GM12878 (cell line): ENCODE measurements at regions not wholly inside any gene's neighbourhood (a gene's known extent, or its start where the extent isn't known, plus 50 kb on each side); places are given as distances from the start of the nearest gene placed in this dataset.

Source experiments
- ATAC-seq: fragments of 200-7000 bp; cut with Tn5 transposase; 3 replicates; pipeline ENCODE4 v1.9.1; 2020; ENCODE audit warnings: mild to moderate bottlenecking, moderate library complexity
- BruUV-seq: library from RNA; stranded (reverse); fragments of 400-500 nt; replicated peaks from 2 replicates; lab custom pipeline; 2021; lab: Mats Ljungman, UMichigan
- CTCF ChIA-PET: fragments of 300-600 bp; sonication (Branson Sonifier 250); formaldehyde crosslinking; extraction: SDS; loops from one replicate; lab custom pipeline; 2021; ENCODE audit warnings: inconsistent platforms; lab: Yijun Ruan, JAX
- POLR2A ChIA-PET: fragments of 350-600 bp; formaldehyde crosslinking; extraction: SDS; loops from one replicate; lab custom pipeline; 2021; ENCODE audit warnings: inconsistent platforms; lab: Charles Lee
- RAD21 ChIA-PET: fragments of 300-600 bp; sonication (Branson Sonifier 250); formaldehyde crosslinking; loops from one replicate; lab custom pipeline; 2023; ENCODE audit warnings: antibody characterized with exemption; ENCODE audit not compliant: unreplicated experiment; lab: Charles Lee
- SMC1A ChIA-PET: fragments of 300-600 bp; sonication (Branson Sonifier 250); formaldehyde crosslinking; loops from one replicate; lab custom pipeline; 2023; ENCODE audit not compliant: unreplicated experiment, uncharacterized antibody; lab: Charles Lee
- DNase-seq: peaks from one replicate; pipeline ENCODE4 v3.0.0-alpha.2; 2011; ENCODE audit warnings: low read depth, low spot score
- FAIRE-seq: peaks from 3 replicates; lab custom pipeline; 2011; peaks lifted over from hg19 to GRCh38; lab: Jason Lieb, UNC
- H2AFZ ChIP-seq: 2 replicates; pipeline ENCODE4 v1.6.0; 2011; ENCODE audit warnings: low read depth, low read length, control low read depth; ENCODE audit not compliant: control insufficient read depth
- H3K27ac ChIP-seq: 2 replicates; pipeline ENCODE4 v1.5.1; 2011; ENCODE audit warnings: control low read depth; ENCODE audit not compliant: control insufficient read depth, insufficient read depth
- H3K27me3 ChIP-seq, 2 experiments: replicated peaks in 1 of 2; 2 replicates each; pipeline versions ENCODE4 v1.6.0 to v1.6.1; 2011; ENCODE audit warnings: low read length in 1 of 2; ENCODE audit not compliant: control insufficient read depth in 2 of 2, insufficient read depth in 2 of 2
- H3K36me3 ChIP-seq, 2 experiments: 2 replicates each; pipeline ENCODE4 v1.5.1; 2011; ENCODE audit warnings: low read length in 1 of 2; ENCODE audit not compliant: control insufficient read depth in 2 of 2, insufficient read depth in 2 of 2
- H3K4me1 ChIP-seq: 2 replicates; pipeline ENCODE4 v1.6.1; 2011; ENCODE audit warnings: mild to moderate bottlenecking, low read length, moderate library complexity, mixed read lengths; ENCODE audit not compliant: control insufficient read depth, insufficient read depth
- H3K4me2 ChIP-seq: 2 replicates; pipeline ENCODE4 v1.6.0; 2011; ENCODE audit warnings: control low read depth; ENCODE audit not compliant: control insufficient read depth, insufficient read depth
- H3K4me3 ChIP-seq: fragments of 200-600 bp; sonication (generic); 2 replicates; pipeline ENCODE4 v1.5.1; 2016
- H3K79me2 ChIP-seq: 2 replicates; pipeline ENCODE4 v1.6.0; 2011; ENCODE audit warnings: low read length; ENCODE audit not compliant: control insufficient read depth, insufficient read depth
- H3K9ac ChIP-seq: 2 replicates; pipeline ENCODE4 v1.8.0; 2011; ENCODE audit warnings: low read length, control low read depth, mixed read lengths; ENCODE audit not compliant: control insufficient read depth, insufficient read depth
- H3K9me3 ChIP-seq: replicated peaks from 3 replicates; pipeline ENCODE4 v1.5.1; 2011; ENCODE audit warnings: mild to moderate bottlenecking, low read length; ENCODE audit not compliant: control insufficient read depth, insufficient read depth
- H4K20me1 ChIP-seq: 2 replicates; pipeline ENCODE4 v1.6.0; 2011; ENCODE audit not compliant: control insufficient read depth, insufficient read depth
- BHLHE40 ChIP-seq, 2 experiments: fragments of 450-650 bp in 1 of 2; IDR thresholded peaks; 2 replicates each; pipeline ENCODE4 v1.6.1; 2011 to 2017; ENCODE audit warnings: low read depth in 2 of 2, borderline replicate concordance in 1 of 2, improper control_type of control experiment in 1 of 2, low read length in 1 of 2, mild to moderate bottlenecking in 1 of 2
- GATAD2B ChIP-seq: fragments of 450-650 bp; conservative IDR thresholded peaks from 2 replicates; pipeline ENCODE4 v1.6.1; 2017; ENCODE audit warnings: low read depth, mild to moderate bottlenecking, moderate library complexity
- KDM1A ChIP-seq: fragments of 200-600 bp; sonication (generic); IDR thresholded peaks from 2 replicates; pipeline ENCODE4 v1.6.1; 2016; ENCODE audit warnings: borderline replicate concordance
- NBN ChIP-seq: fragments of 450-650 bp; IDR thresholded peaks from 2 replicates; pipeline ENCODE4 v1.6.1; 2016
- PAX8 ChIP-seq: fragments of 450-650 bp; IDR thresholded peaks from 2 replicates; pipeline ENCODE4 v1.6.1; 2017; ENCODE audit warnings: mild to moderate bottlenecking, moderate library complexity
- POLR2AphosphoS2 ChIP-seq: IDR thresholded peaks from 2 replicates; pipeline ENCODE4 v1.6.1; 2011; ENCODE audit warnings: low read depth, mild to moderate bottlenecking, low read length, improper control_type of control experiment, moderate library complexity
- RELA ChIP-seq: fragments of 450-650 bp; IDR thresholded peaks from 2 replicates; pipeline ENCODE4 v1.8.0; 2014; ENCODE audit warnings: borderline replicate concordance; ENCODE audit not compliant: partially characterized antibody
- SREBF1 ChIP-seq: IDR thresholded peaks from 2 replicates; pipeline ENCODE4 v1.6.1; 2012; ENCODE audit warnings: mild to moderate bottlenecking, low read length
- WGBS: methylation state at CpG from one replicate; pipeline ENCODE4 v1.1.6; 2016; ENCODE audit warnings: low lambda C conversion rate; ENCODE audit not compliant: insufficient replicate concordance, insufficient coverage; ENCODE audit errors: missing lambda C conversion rate; 5-methylcytosine and 5-hydroxymethylcytosine counted together
- in situ Hi-C: fragments of 300-500 bp; cut with MboI; formaldehyde crosslinking; loops from 9 replicates; pipeline ENCODE4 v1.14.3; 2018; ENCODE audit warnings: mixed read lengths
- intact Hi-C: fragments of 100-400 bp; cut with micrococcal nuclease; formaldehyde crosslinking; loops from one replicate; pipeline ENCODE4 v1.14.2; 2022; ENCODE audit not compliant: unreplicated experiment
- TF ChIP-seq, protein P1 (sequence below): fragments of 450-650 bp; IDR thresholded peaks from 2 replicates; pipeline ENCODE4 v1.6.1; 2014; ENCODE audit warnings: mild to moderate bottlenecking

DNA sequence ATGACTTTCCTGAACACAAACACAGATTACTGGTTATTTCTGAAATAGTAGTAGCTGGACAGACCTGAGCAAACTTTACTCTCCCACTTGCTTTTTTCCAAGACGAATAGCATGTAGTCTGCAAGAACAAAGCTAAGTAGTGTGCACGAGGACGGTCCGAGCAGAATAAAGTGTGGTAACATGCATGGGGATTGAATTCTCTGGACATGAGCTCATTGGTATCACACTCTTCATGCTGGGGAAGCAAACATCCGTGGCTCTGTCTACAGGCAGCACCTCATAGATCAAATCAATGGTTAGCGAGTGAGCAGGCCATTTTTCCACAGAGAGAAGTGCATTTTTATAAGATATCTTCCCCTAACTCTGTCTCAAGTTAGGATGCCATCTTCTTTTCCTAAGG lies 164.8 kb upstream of the STK17B start:
- H3K4me3 ChIP-seq, result no peak overlapping the region
- peaks cover 7% of the 10 kb centered on the region; the same call in 1 of the 2 replicates for H3K4me1 ChIP-seq
- no peak for FAIRE-seq
- H3K9ac ChIP-seq, result no peak overlapping the region
- BruUV-seq, result no TSS peak
- no peak for TF ChIP-seq POLR2AphosphoS2
- no peak for TF ChIP-seq GATAD2B
- TF ChIP-seq BHLHE40 (IDR thresholded peaks at IDR 0.05; ENCODE audit: borderline replicate concordance in 1 of 2, low read depth in 2 of 2, low read length in 1 of 2), result no peak
- no peak for TF ChIP-seq SREBF1
- no peak for TF ChIP-seq NBN
- TF ChIP-seq PAX8, result no peak
- TF ChIP-seq KDM1A, result no peak
- TF ChIP-seq, protein P1, sequence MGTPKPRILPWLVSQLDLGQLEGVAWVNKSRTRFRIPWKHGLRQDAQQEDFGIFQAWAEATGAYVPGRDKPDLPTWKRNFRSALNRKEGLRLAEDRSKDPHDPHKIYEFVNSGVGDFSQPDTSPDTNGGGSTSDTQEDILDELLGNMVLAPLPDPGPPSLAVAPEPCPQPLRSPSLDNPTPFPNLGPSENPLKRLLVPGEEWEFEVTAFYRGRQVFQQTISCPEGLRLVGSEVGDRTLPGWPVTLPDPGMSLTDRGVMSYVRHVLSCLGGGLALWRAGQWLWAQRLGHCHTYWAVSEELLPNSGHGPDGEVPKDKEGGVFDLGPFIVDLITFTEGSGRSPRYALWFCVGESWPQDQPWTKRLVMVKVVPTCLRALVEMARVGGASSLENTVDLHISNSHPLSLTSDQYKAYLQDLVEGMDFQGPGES, result no peak
- TF ChIP-seq RELA, result no peak
- TF ChIP-seq, all 136 proteins: peak for 0
- ChIA-PET RAD21 (interaction anchor here (1.0 to 4.0 kb wide), 23 partner anchors 10 to 759 kb away, joined by 3 to 66 read pairs (median 5); partner anchors contain the start of gene DNAH7), CTCF (interaction anchor here (0.8 to 6.5 kb wide), 25 partner anchors 9 to 268 kb away, joined by 3 to 101 read pairs (median 5); partner anchors contain the start of gene DNAH7), SMC1A (interaction anchor here (0.8 to 4.9 kb wide), 31 partner anchors 8 to 422 kb away, joined by 3 to 58 read pairs (median 5); no protein-coding TSS in a partner anchor), POLR2A (interaction anchor here (0.9 to 1.6 kb wide), 2 partner anchors 38 to 41 kb away, joined by 4 to 7 read pairs; no protein-coding TSS in a partner anchor)
- H3K27ac ChIP-seq, result peak overlapping the region; percentile 48; the same call in 1 of the 2 replicates
- no peaks in the 10 kb centered on the region for H3K27me3 ChIP-seq
- in situ Hi-C loops, result no loop called here
- WGBS, result 73% methylated on average over 6 of the region's 6 CpGs
- H3K4me2 ChIP-seq, result no peak overlapping the region
- H3K79me2 ChIP-seq, result peaks cover 4% of the 10 kb centered on the region
- peaks cover 0 to 12% of the 10 kb centered on the region in 2 experiments; a peak in 2 of 4 replicates for H3K36me3 ChIP-seq
- H4K20me1 ChIP-seq, result no peaks in the 10 kb centered on the region
- intact Hi-C loops, result loop anchor here (2.0 to 5.0 kb wide), 2 partner anchors 41 to 204 kb away; no protein-coding TSS in a partner anchor
- DNase-seq, result no peak
- peak; percentile 20; the same call in 2 of the 3 replicates for ATAC-seq
- no peak overlapping the region for H2AFZ ChIP-seq
- H3K9me3 ChIP-seq, result no peaks in the 10 kb centered on the region
